Neural crest cell (in vitro differentiated cells): ENCODE measurements at regions not wholly inside any gene's neighbourhood (a gene's known extent, or its start where the extent isn't known, plus 50 kb on each side); places are given as distances from the start of the nearest gene placed in this dataset.

ENCODE experiments used
- DNase-seq: peaks from one replicate; pipeline ENCODE4 v3.0.0; 2021; ENCODE audit warnings: low read depth, mixed read lengths, low spot score
- H3K27ac Mint-ChIP-seq: one replicate; pipeline ENCODE4 v1.8.0; 2021; ENCODE audit warnings: mild to moderate bottlenecking, mixed read lengths; ENCODE audit not compliant: unreplicated experiment
- H3K27me3 Mint-ChIP-seq: 2 replicates; pipeline ENCODE4 v1.8.0; 2021; ENCODE audit warnings: low read depth, mild to moderate bottlenecking, mixed read lengths
- H3K36me3 Mint-ChIP-seq: 2 replicates; pipeline ENCODE4 v1.8.0; 2021; ENCODE audit warnings: low read depth, mild to moderate bottlenecking, mixed read lengths
- H3K4me1 Mint-ChIP-seq: 2 replicates; pipeline ENCODE4 v1.8.0; 2021; ENCODE audit warnings: mixed read lengths
- H3K4me3 Mint-ChIP-seq: one replicate; pipeline ENCODE4 v1.8.0; 2021; ENCODE audit warnings: mild to moderate bottlenecking, mixed read lengths
- H3K9me3 Mint-ChIP-seq: 2 replicates; pipeline ENCODE4 v1.8.0; 2021; ENCODE audit warnings: mixed read lengths
- TF ChIP-seq, protein P1 (sequence below): fragments of 200-600 bp; sonication (generic); conservative IDR thresholded peaks from 2 replicates; pipeline ENCODE4 v1.5.0; 2021; ENCODE audit warnings: antibody characterized with exemption, mild to moderate bottlenecking

DNA sequence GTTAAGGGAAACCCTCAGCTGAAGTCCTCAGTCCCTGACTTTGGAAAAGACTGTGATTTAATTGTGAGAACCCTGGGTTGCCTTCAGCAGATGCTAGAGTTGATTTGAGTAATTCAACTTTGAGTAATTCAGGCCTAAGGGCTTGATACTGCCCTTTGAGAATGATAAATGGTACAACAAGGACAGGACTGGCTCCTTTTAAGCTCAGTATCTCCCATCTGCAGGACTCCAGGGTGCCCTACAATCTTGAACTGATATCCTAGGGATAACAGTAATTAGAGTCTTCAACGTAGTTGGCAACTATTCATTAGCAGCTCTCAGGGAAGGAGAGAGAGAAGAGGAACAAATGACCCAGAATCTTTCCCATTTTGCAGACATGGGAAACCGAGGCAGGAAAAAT lies 186.4 kb downstream of the GATA3 start:
- H3K27me3 Mint-ChIP-seq, result peaks cover 11% of the 10 kb centered on the region
- no peak overlapping the region for H3K27ac Mint-ChIP-seq
- H3K4me1 Mint-ChIP-seq, result no peaks in the 10 kb centered on the region
- TF ChIP-seq, protein P1, sequence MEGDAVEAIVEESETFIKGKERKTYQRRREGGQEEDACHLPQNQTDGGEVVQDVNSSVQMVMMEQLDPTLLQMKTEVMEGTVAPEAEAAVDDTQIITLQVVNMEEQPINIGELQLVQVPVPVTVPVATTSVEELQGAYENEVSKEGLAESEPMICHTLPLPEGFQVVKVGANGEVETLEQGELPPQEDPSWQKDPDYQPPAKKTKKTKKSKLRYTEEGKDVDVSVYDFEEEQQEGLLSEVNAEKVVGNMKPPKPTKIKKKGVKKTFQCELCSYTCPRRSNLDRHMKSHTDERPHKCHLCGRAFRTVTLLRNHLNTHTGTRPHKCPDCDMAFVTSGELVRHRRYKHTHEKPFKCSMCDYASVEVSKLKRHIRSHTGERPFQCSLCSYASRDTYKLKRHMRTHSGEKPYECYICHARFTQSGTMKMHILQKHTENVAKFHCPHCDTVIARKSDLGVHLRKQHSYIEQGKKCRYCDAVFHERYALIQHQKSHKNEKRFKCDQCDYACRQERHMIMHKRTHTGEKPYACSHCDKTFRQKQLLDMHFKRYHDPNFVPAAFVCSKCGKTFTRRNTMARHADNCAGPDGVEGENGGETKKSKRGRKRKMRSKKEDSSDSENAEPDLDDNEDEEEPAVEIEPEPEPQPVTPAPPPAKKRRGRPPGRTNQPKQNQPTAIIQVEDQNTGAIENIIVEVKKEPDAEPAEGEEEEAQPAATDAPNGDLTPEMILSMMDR, result no peak
- DNase-seq, result no peak
- no peak overlapping the region for H3K4me3 Mint-ChIP-seq
- H3K9me3 Mint-ChIP-seq, result no peaks in the 10 kb centered on the region
- H3K36me3 Mint-ChIP-seq, result no peaks in the 10 kb centered on the region

DNA sequence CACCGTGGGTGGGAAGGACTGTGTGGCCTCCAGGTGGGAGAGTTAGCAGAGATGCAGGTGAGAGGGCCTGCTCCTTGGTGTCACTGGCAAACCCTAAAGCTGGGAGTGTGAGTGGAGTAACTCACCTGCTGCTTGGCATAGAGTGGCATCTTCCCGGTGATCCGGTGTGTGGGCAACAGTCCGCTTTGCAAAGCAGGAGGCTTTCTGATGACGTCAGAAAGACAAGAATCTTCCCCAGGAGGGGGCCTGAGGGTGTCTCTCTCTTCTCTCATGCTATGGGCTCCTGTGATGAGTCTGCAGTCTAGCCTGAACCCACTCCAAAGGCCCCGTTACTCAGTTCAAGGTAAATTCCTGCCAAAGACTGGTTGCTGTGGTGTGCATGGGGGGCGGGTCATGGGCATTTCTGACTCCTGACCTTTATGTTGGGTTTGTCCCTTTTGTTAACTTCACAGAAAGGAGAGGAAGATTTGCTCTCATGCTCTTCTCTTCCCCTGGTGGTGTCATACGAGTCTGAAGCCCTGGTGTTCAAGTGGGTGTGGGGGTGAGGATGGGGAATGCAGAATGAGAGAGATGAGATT lies 187.9 kb downstream of the GATA3 start:
- TF ChIP-seq, protein P1, result no peak
- Mint-ChIP-seq H3K27ac (no peak overlapping the region), H3K27me3 (peaks cover 6% of the 10 kb centered on the region), H3K36me3 (no peaks in the 10 kb centered on the region), H3K4me1 (no peaks in the 10 kb centered on the region), H3K9me3 (no peaks in the 10 kb centered on the region), H3K4me3 (no peak overlapping the region)
- DNase-seq, result no peak

DNA sequence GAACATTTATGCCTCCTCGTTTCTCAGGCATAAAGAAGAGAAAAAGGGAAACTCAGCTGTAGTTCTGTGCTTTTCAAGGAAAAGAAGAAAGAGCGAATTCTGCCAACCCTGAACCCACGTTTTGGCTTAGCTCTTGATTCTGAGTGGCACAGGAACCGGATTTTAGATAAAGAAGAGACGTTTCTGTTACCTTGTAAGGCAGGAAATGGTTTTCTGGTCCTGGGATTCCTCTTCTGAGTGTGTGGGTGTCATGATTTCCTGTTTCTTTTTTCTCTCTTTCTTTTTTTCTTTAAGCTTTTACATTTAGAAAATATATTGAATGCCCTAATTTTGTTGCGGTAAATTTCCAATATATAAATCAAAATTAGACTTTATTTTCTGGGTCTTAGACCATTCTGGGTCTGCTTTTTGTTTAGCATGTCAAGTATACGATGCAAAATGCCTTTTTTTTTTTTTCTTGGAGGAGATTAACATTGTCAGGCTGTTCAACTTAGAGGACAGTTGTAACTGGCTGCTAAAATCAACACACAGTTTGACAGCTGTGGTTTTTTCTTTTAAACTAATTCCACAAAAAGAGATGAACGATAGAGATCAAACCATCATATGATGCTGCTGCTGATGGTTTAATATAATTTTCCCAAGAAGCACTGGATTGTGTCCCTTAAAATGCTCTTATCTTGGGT lies 190.8 kb downstream of the GATA3 start:
- TF ChIP-seq, protein P1, result no peak
- H3K27ac Mint-ChIP-seq, result no peak overlapping the region
- no peaks in the 10 kb centered on the region for H3K27me3 Mint-ChIP-seq
- no peaks in the 10 kb centered on the region for H3K9me3 Mint-ChIP-seq
- no peaks in the 10 kb centered on the region for H3K4me1 Mint-ChIP-seq
- no peaks in the 10 kb centered on the region for H3K36me3 Mint-ChIP-seq
- no peak overlapping the region for H3K4me3 Mint-ChIP-seq
- no peak for DNase-seq

DNA sequence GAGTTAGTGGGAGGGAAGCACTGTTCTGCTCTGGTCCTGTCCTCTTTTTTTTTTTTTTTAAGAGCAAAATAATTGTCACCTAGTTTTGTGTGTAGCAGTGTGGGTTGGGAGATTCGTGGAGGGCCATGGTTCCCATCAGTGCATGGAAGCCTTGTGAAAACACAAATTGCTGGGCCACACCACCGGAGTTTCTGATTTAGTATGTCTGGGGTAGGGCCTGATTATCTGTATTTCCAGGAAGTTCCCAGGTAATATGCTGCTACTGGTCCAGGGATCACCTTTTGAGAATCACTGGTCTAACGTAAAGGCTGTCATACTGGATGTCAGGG lies 191.3 kb downstream of the GATA3 start:
- H3K36me3 Mint-ChIP-seq, result no peaks in the 10 kb centered on the region
- no peaks in the 10 kb centered on the region for H3K4me1 Mint-ChIP-seq
- no peak overlapping the region for H3K27ac Mint-ChIP-seq
- H3K27me3 Mint-ChIP-seq, result no peaks in the 10 kb centered on the region
- no peaks in the 10 kb centered on the region for H3K9me3 Mint-ChIP-seq
- no peak for DNase-seq
- TF ChIP-seq, protein P1, result no peak
- H3K4me3 Mint-ChIP-seq, result no peak overlapping the region

DNA sequence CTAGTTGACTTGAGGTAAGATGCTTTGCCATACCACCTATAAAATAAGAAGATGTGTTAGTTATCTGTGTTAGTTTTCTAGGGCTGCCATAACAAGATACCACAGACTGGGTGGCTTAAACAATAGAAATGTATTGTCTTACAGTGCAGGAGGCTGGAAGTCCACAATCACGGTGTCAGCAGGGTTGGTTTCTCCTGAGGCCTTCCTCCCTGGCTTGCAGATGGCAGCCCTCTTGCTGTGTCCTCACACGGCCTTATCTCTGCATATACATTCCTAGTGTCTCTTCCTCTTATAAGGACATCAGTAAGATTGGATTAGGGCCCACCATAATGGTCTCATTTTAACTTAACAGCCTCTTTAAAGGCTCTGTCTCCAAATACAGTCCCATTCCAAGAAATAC lies 192.1 kb downstream of the GATA3 start:
- H3K4me3 Mint-ChIP-seq, result no peak overlapping the region
- no peaks in the 10 kb centered on the region for H3K9me3 Mint-ChIP-seq
- no peaks in the 10 kb centered on the region for H3K4me1 Mint-ChIP-seq
- no peak overlapping the region for H3K27ac Mint-ChIP-seq
- H3K36me3 Mint-ChIP-seq, result no peaks in the 10 kb centered on the region
- peaks cover 2% of the 10 kb centered on the region for H3K27me3 Mint-ChIP-seq
- TF ChIP-seq, protein P1, result no peak
- no peak for DNase-seq
